ENCODE measurements at regions not wholly inside any gene's neighbourhood (a gene's known extent, or its start where the extent isn't known, plus 50 kb on each side); places are given as distances from the start of the nearest gene placed in this dataset.

GRCh38 chr22:48700180-48700565 is 1127.5 kb downstream of the BRD1 start:
- no peaks in the 10 kb centered on the region for H3K4me1 ChIP-seq (ENCODE audit: control insufficient read depth in 1 of 2, insufficient read depth in 2 of 2, low read length in 2 of 2)
- no peak for DNase-seq (ENCODE audit: low read depth, low spot score)
- H3K4me3 ChIP-seq (replicated peaks in 1 of 2; ENCODE audit: low read depth in 1 of 2, low read length in 2 of 2) = no peak overlapping the region
- H3K36me3 ChIP-seq (ENCODE audit: control insufficient read depth in 1 of 2, insufficient read depth in 2 of 2, low read length in 2 of 2) = no peaks in the 10 kb centered on the region
- intact Hi-C loops (cut with micrococcal nuclease) = no loop called here
- H3K9me3 ChIP-seq (ENCODE audit: control insufficient read depth in 1 of 2, insufficient read depth in 1 of 2, low read depth in 1 of 2, low read length in 2 of 2) = peaks cover 0 to 6% of the 10 kb centered on the region in 2 experiments; a peak in 1 of 4 replicates
- ChIA-PET RAD21 (ENCODE audit: low non-redundant PET in 1 of 2, low total read pairs in 2 of 2, uncharacterized antibody in 2 of 2, unreplicated experiment in 2 of 2) (no interaction called here), CTCF (no interaction called here), POLR2A (no interaction called here)
- H4K20me1 ChIP-seq (ENCODE audit: insufficient read depth) = no peaks in the 10 kb centered on the region
- no peak overlapping the region for H3K9ac ChIP-seq (ENCODE audit: low read length)
- H3K79me2 ChIP-seq (ENCODE audit: insufficient read depth, low read length) = no peaks in the 10 kb centered on the region
- H3K4me2 ChIP-seq (ENCODE audit: low read length) = no peak overlapping the region
- no TSS peak for BruUV-seq (replicated peaks)
- no peaks in the 10 kb centered on the region for H3K9me2 ChIP-seq (ENCODE audit: insufficient read depth)
- no peaks in the 10 kb centered on the region for H3K27me3 ChIP-seq (ENCODE audit: insufficient read depth, low read length)
- no peak for TF ChIP-seq ZFX (IDR thresholded peaks at IDR 0.05)
- TF ChIP-seq JUND (IDR thresholded peaks at IDR 0.05) = no peak
- TF ChIP-seq MAX (IDR thresholded peaks at IDR 0.05) = no peak
- TF ChIP-seq CEBPB (IDR thresholded peaks at IDR 0.05; ENCODE audit: low read depth) = no peak
- TF ChIP-seq ELF1 (IDR thresholded peaks at IDR 0.05; ENCODE audit: borderline replicate concordance, low read depth) = no peak
- TF ChIP-seq ATF3 (IDR thresholded peaks at IDR 0.05) = no peak
- no peak for TF ChIP-seq EZH2 (IDR thresholded peaks at IDR 0.05)
- no peak for TF ChIP-seq YY1 (IDR thresholded peaks at IDR 0.05; ENCODE audit: extremely low read depth, insufficient replicate concordance, low read depth, low read length)
- TF ChIP-seq POLR2A (IDR thresholded peaks at IDR 0.05; ENCODE audit: borderline replicate concordance, extremely low read depth, insufficient read depth, insufficient read length) = no peak
- no peak for TF ChIP-seq CTCF (IDR thresholded peaks at IDR 0.05 in 2 of 3, conservative IDR thresholded peaks at IDR 0.05 in 1 of 3; ENCODE audit: borderline replicate concordance in 1 of 3, insufficient read depth in 1 of 3, low read depth in 2 of 3, low read length in 2 of 3)
- TF ChIP-seq CBX3 (IDR thresholded peaks at IDR 0.05; ENCODE audit: low read depth) = no peak
- no peak for TF ChIP-seq EGR1 (IDR thresholded peaks at IDR 0.05; ENCODE audit: low read depth)
- no peak for TF ChIP-seq SP1 (IDR thresholded peaks at IDR 0.05; ENCODE audit: low read depth)
- no peak for TF ChIP-seq EZH2phosphoT487 (IDR thresholded peaks at IDR 0.05; ENCODE audit: borderline replicate concordance)
- no peak for TF ChIP-seq RAD21 (IDR thresholded peaks at IDR 0.05; ENCODE audit: low read depth)
- TF ChIP-seq FOSL1 (IDR thresholded peaks at IDR 0.05; ENCODE audit: low read depth) = no peak
- TF ChIP-seq POLR2AphosphoS5 (IDR thresholded peaks at IDR 0.05; ENCODE audit: low read depth, low read length) = no peak
- no peak overlapping the region for H3K27ac ChIP-seq (ENCODE audit: low read depth, low read length)
- H2AFZ ChIP-seq (ENCODE audit: low read depth, low read length, poor library complexity, severe bottlenecking) = no peak overlapping the region
- no peak for ATAC-seq
